AG10803 (cell line): ENCODE measurements at regions not wholly inside any gene's neighbourhood (a gene's known extent, or its start where the extent isn't known, plus 50 kb on each side); places are given as distances from the start of the nearest gene placed in this dataset.

Experiments used
- DNase-seq: peaks from one replicate; pipeline ENCODE4 v3.0.0; 2010; ENCODE audit warnings: low read depth
- H3K4me3 ChIP-seq: 2 replicates; pipeline ENCODE4 v1.5.1; 2011; ENCODE audit warnings: mild to moderate bottlenecking, low read length, control low read depth
- CTCF ChIP-seq: conservative IDR thresholded peaks from 2 replicates; pipeline ENCODE4 v1.5.1; 2011; ENCODE audit warnings: mild to moderate bottlenecking, low read length, control low read depth, inconsistent platforms

- H3K4me3 ChIP-seq: no peak overlapping the region
- no peak for DNase-seq
- TF ChIP-seq CTCF: no peak
These were observed 82.6 kb upstream of the GYPA start for GRCh38 chr4:144223149-144223548.

GRCh38 chr4:144223661-144224060 lies 83.1 kb upstream of the GYPA start:
- H3K4me3 ChIP-seq: no peak overlapping the region
- DNase-seq: peak; percentile 2
- TF ChIP-seq CTCF: no peak

- DNase-seq: no peak
- no peak overlapping the region for H3K4me3 ChIP-seq
- TF ChIP-seq CTCF: no peak
These were observed 118.8 kb upstream of the GYPA start for GRCh38 chr4:144259285-144259684.

- no peak overlapping the region for H3K4me3 ChIP-seq
- DNase-seq: no peak
- no peak for TF ChIP-seq CTCF
These were observed 126.6 kb upstream of the GYPA start for GRCh38 chr4:144267084-144267483.

- no peak overlapping the region for H3K4me3 ChIP-seq
- no peak for DNase-seq
- no peak for TF ChIP-seq CTCF
These were observed 140.2 kb upstream of the GYPA start for GRCh38 chr4:144280688-144281087.

- DNase-seq: no peak
- H3K4me3 ChIP-seq: no peak overlapping the region
- TF ChIP-seq CTCF: no peak
These were observed 143.0 kb upstream of the GYPA start for GRCh38 chr4:144283526-144283925.

GRCh38 chr4:144284026-144284425 lies 143.5 kb upstream of the GYPA start:
- no peak overlapping the region for H3K4me3 ChIP-seq
- TF ChIP-seq CTCF: no peak
- DNase-seq: no peak
